Lower leg skin (tissue), 4 donors: ENCODE measurements at regions not wholly inside any gene's neighbourhood (a gene's known extent, or its start where the extent isn't known, plus 50 kb on each side); places are given as distances from the start of the nearest gene placed in this dataset.

Experiments
- DNase-seq, 2 donors: peaks; one replicate each; pipeline ENCODE4 v3.0.0-alpha.2; 2019; ENCODE audit warnings: low spot score in 2 of 2
- H3K4me3 ChIP-seq: fragments of 200-600 bp; sonication (generic); 2 replicates; pipeline ENCODE4 v1.5.1; 2017; ENCODE audit warnings: mild to moderate bottlenecking, low read depth; ENCODE audit not compliant: poor library complexity, severe bottlenecking
- CTCF ChIP-seq, 3 donors: fragments of 450-650 bp; IDR thresholded peaks; one replicate each; pipeline ENCODE4 v1.5.1; 2016; ENCODE audit warnings: antibody characterized with exemption in 3 of 3, mild to moderate bottlenecking in 3 of 3, moderate library complexity in 2 of 3
- POLR2A ChIP-seq, 2 donors: fragments of 450-650 bp; IDR thresholded peaks; one replicate each; pipeline ENCODE4 v1.6.1; 2016 to 2017; ENCODE audit warnings: antibody characterized with exemption in 2 of 2, mild to moderate bottlenecking in 1 of 2, moderate library complexity in 1 of 2
- WGBS, 2 donors: methylation state at CpG; one replicate each; pipeline ENCODE4 v1.1.5; 2018; 5-methylcytosine and 5-hydroxymethylcytosine counted together
- intact Hi-C: fragments of 100-400 bp; cut with DNase I; formaldehyde crosslinking; loops from one replicate; pipeline ENCODE4 v1.15.0; 2023; ENCODE audit warnings: low total_unique reads

GRCh38 chr14:54221971-54222370, 174.8 kb upstream of the CDKN3 start:
- intact Hi-C loops = no loop called here
- TF ChIP-seq CTCF (IDR thresholded peaks at IDR 0.05) (no peak), POLR2A (IDR thresholded peaks at IDR 0.05) (no peak)
- no peak overlapping the region for H3K4me3 ChIP-seq
- no peak for DNase-seq
- 78 to 88% methylated on average over 4 of the region's 4 CpGs for WGBS, 2 donors

GRCh38 chr14:54223831-54224402, 172.9 kb upstream of the CDKN3 start:
- TF ChIP-seq POLR2A (IDR thresholded peaks at IDR 0.05) = no peak
- TF ChIP-seq CTCF (IDR thresholded peaks at IDR 0.05) = no peak
- no peak overlapping the region for H3K4me3 ChIP-seq
- DNase-seq = no peak
- WGBS, 2 donors = 65 to 69% methylated on average over 5 of the region's 5 CpGs
- intact Hi-C loops = no loop called here

- TF ChIP-seq POLR2A (IDR thresholded peaks at IDR 0.05) (no peak), CTCF (IDR thresholded peaks at IDR 0.05) (no peak)
- intact Hi-C loops = no loop called here
- H3K4me3 ChIP-seq = no peak overlapping the region
- DNase-seq = no peak
- WGBS, 2 donors = 54 to 58% methylated on average over 7 of the region's 7 CpGs
These were observed 171.2 kb upstream of the CDKN3 start for GRCh38 chr14:54225457-54226060.

DNA sequence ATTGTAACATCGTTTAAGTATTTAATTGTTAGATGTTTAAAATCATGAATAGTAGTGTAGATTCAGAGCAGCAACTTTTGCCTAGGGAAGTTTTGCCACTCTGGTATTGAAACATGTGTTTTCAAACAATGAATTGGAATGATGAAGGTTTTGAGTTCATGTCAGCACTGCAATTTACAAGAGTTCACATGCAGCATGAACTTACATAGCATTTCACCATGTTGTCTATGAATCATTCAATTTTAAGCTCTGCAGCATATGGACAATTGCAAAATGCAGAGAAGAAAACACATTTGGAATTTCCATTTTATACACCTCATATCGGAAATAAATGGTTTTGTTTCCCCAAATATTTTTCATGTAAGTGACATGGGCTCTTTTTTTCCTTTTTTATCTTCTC, 170.7 kb upstream of the CDKN3 start:
- DNase-seq = no peak
- WGBS, 2 donors = 65 to 74% methylated on average over 2 of the region's 2 CpGs
- TF ChIP-seq POLR2A (IDR thresholded peaks at IDR 0.05) = no peak
- no peak for TF ChIP-seq CTCF (IDR thresholded peaks at IDR 0.05)
- intact Hi-C loops = no loop called here
- no peak overlapping the region for H3K4me3 ChIP-seq

GRCh38 chr14:54226558-54226957, 170.2 kb upstream of the CDKN3 start:
- WGBS, 2 donors = 97 to 98% methylated on average over 2 of the region's 2 CpGs

More at GRCh38 chr14:54226558-54226957, 170.2 kb upstream of the CDKN3 start:
- no peak overlapping the region for H3K4me3 ChIP-seq
- DNase-seq = no peak
- intact Hi-C loops = no loop called here
- TF ChIP-seq CTCF (IDR thresholded peaks at IDR 0.05) = no peak
